G401 (cell line): ENCODE measurements at regions not wholly inside any gene's neighbourhood (a gene's known extent, or its start where the extent isn't known, plus 50 kb on each side); places are given as distances from the start of the nearest gene placed in this dataset.

Experiments
- DNase-seq: peaks from one replicate; pipeline ENCODE4 v3.0.0-alpha.2; 2015; ENCODE audit warnings: low spot score
- in situ Hi-C: cut with HindIII; loops from 2 replicates; pipeline ENCODE4 v1.10.0; 2016; ENCODE audit warnings: low sequenced_read_pairs, mixed read lengths

- DNase-seq, result no peak
- in situ Hi-C loops, result no loop called here
Observed at GRCh38 chr4:129379429-129379828, 283.5 kb downstream of the C4orf33 start.

GRCh38 chr4:129384974-129385373, 289.0 kb downstream of the C4orf33 start:
- DNase-seq, result no peak
- in situ Hi-C loops, result no loop called here

- DNase-seq, result peak; percentile 37
- in situ Hi-C loops, result no loop called here
Observed at GRCh38 chr4:129387666-129388065, 291.7 kb downstream of the C4orf33 start.

- DNase-seq, result no peak
- in situ Hi-C loops, result no loop called here
Observed at GRCh38 chr4:129393976-129394375, 298.0 kb downstream of the C4orf33 start.

GRCh38 chr4:129394635-129395034, 298.7 kb downstream of the C4orf33 start:
- no peak for DNase-seq
- in situ Hi-C loops, result no loop called here

- in situ Hi-C loops, result no loop called here
- no peak for DNase-seq
Observed at GRCh38 chr4:129403848-129404247, 307.9 kb downstream of the C4orf33 start.

GRCh38 chr4:129410115-129410514, 314.2 kb downstream of the C4orf33 start:
- in situ Hi-C loops, result no loop called here
- DNase-seq, result no peak

- DNase-seq, result no peak
- in situ Hi-C loops, result no loop called here
Observed at GRCh38 chr4:129415004-129415403, 319.1 kb downstream of the C4orf33 start.

- no peak for DNase-seq
- in situ Hi-C loops, result no loop called here
Observed at GRCh38 chr4:129420637-129421036, 324.7 kb downstream of the C4orf33 start.

- no peak for DNase-seq
- in situ Hi-C loops, result no loop called here
Observed at GRCh38 chr4:129422277-129422676, 326.3 kb downstream of the C4orf33 start.

GRCh38 chr4:129428454-129428853, 332.5 kb downstream of the C4orf33 start:
- in situ Hi-C loops, result no loop called here
- DNase-seq, result no peak

- in situ Hi-C loops, result no loop called here
Observed at GRCh38 chr4:129429581-129430320, 333.8 kb downstream of the C4orf33 start.

GRCh38 chr4:129437347-129437746, 341.4 kb downstream of the C4orf33 start:
- no peak for DNase-seq
- in situ Hi-C loops, result no loop called here

More at GRCh38 chr4:129429581-129430320, 333.8 kb downstream of the C4orf33 start:
- no peak for DNase-seq

- no peak for DNase-seq
- in situ Hi-C loops, result no loop called here
Observed at GRCh38 chr4:129438456-129438981, 342.6 kb downstream of the C4orf33 start.

- in situ Hi-C loops, result no loop called here
- DNase-seq, result no peak
Observed at GRCh38 chr4:129446074-129446473, 350.1 kb downstream of the C4orf33 start.

GRCh38 chr4:129453524-129454200, 357.7 kb downstream of the C4orf33 start:
- in situ Hi-C loops, result no loop called here
- DNase-seq, result peak; percentile 53

- no peak for DNase-seq
- in situ Hi-C loops, result no loop called here
Observed at GRCh38 chr4:129455482-129455881, 359.5 kb downstream of the C4orf33 start.

GRCh38 chr4:129468624-129469023, 372.7 kb downstream of the C4orf33 start:
- no peak for DNase-seq
- in situ Hi-C loops, result no loop called here

GRCh38 chr4:129474698-129475097, 378.7 kb downstream of the C4orf33 start:
- no peak for DNase-seq

GRCh38 chr4:129481107-129481506, 385.2 kb downstream of the C4orf33 start:
- in situ Hi-C loops, result no loop called here
- no peak for DNase-seq

More at GRCh38 chr4:129474698-129475097, 378.7 kb downstream of the C4orf33 start:
- in situ Hi-C loops, result no loop called here
